Activated CD4-positive, alpha-beta memory T cell treated with anti-CD3 and anti-CD28 coated beads, Interleukin-2, amount 10 ng/mL, durations not matched to agents 7 days and 5 days (primary cell): ENCODE measurements at regions not wholly inside any gene's neighbourhood (a gene's known extent, or its start where the extent isn't known, plus 50 kb on each side); places are given as distances from the start of the nearest gene placed in this dataset.
"Not testable (repeated sequence)": the region's sequence is repeated elsewhere in the genome, so short reads cannot be mapped to it uniquely, and the experiment has no call there.

Source experiments
- CTCF ChIA-PET: fragments of 350-600 bp; sonication (Branson Sonifier 250); formaldehyde crosslinking; loops from one replicate; lab custom pipeline; 2021; ENCODE audit warnings: antibody characterized with exemption, inconsistent platforms; lab: Charles Lee
- POLR2A ChIA-PET: fragments of 350-600 bp; sonication (Branson Sonifier 250); formaldehyde crosslinking; loops from one replicate; lab custom pipeline; 2021; ENCODE audit warnings: antibody characterized with exemption; lab: Charles Lee
- DNase-seq: peaks from one replicate; pipeline ENCODE4 v3.0.0-alpha.2; 2020
- H3K27ac Mint-ChIP-seq: one replicate; pipeline ENCODE4 v1.8.0; 2021; ENCODE audit warnings: mild to moderate bottlenecking, mixed read lengths
- H3K27me3 Mint-ChIP-seq: one replicate; pipeline ENCODE4 v1.8.0; 2021; ENCODE audit warnings: mixed read lengths
- H3K36me3 Mint-ChIP-seq: one replicate; pipeline ENCODE4 v1.8.0; 2021; ENCODE audit warnings: low read depth, mixed read lengths
- H3K4me1 Mint-ChIP-seq: one replicate; pipeline ENCODE4 v1.8.0; 2021; ENCODE audit warnings: mixed read lengths
- H3K4me3 Mint-ChIP-seq: one replicate; pipeline ENCODE4 v1.8.0; 2021; ENCODE audit warnings: mild to moderate bottlenecking, mixed read lengths
- H3K9me3 Mint-ChIP-seq: one replicate; pipeline ENCODE4 v1.8.0; 2021; ENCODE audit warnings: mixed read lengths

DNA sequence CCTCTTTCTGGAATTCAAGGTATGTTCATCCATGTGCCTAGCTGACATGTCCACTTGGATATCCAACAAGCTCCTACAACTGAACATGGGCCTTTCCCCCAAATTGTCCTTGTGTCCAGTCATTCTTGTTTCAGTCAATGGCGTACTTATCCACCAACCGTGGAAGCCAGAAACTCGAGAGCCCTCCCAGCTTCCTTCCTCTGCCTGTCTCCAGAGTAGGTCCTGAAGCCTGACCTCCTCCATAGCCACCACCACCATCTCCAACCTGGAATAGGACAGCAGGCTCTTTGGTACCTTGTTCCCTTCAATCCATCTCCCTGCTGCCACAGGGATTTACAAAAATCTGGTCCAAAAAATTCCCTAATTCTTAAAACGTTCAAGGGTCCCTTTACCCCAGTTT, 305.1 kb downstream of the RPS24 start:
- Mint-ChIP-seq H3K4me1 (no peaks in the 10 kb centered on the region), H3K27ac (no peak overlapping the region), H3K9me3 (no peaks in the 10 kb centered on the region), H3K4me3 (no peak overlapping the region), H3K36me3 (no peaks in the 10 kb centered on the region), H3K27me3 (peaks cover 3% of the 10 kb centered on the region)
- POLR2A ChIA-PET, result no interaction called here
- DNase-seq, result no peak
- CTCF ChIA-PET, result no interaction called here

DNA sequence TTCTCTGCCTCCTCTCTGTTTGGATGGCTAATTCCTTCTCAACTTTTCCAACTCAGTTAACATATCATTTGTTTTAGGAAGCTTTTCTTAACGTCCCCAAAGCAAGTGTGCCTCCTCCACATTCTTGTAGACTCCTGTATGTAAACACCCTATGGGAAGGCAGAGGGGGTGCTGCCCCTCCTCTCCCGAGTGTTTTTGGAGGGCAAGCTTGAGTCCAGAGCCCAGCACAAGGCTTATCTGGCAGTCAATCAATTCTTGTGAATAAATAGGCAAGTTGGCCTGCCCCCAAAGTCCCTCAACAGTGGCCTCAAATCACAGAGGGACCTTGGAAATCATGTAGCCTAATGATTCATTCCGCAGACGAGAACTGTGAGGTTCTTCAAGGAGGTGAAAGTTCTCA, 305.6 kb downstream of the RPS24 start:
- H3K9me3 Mint-ChIP-seq, result no peaks in the 10 kb centered on the region
- ChIA-PET POLR2A (no interaction called here), CTCF (no interaction called here)
- no peaks in the 10 kb centered on the region for H3K4me1 Mint-ChIP-seq
- H3K27ac Mint-ChIP-seq, result no peak overlapping the region
- no peaks in the 10 kb centered on the region for H3K36me3 Mint-ChIP-seq
- H3K27me3 Mint-ChIP-seq, result peaks cover 3% of the 10 kb centered on the region
- DNase-seq, result no peak
- no peak overlapping the region for H3K4me3 Mint-ChIP-seq

DNA sequence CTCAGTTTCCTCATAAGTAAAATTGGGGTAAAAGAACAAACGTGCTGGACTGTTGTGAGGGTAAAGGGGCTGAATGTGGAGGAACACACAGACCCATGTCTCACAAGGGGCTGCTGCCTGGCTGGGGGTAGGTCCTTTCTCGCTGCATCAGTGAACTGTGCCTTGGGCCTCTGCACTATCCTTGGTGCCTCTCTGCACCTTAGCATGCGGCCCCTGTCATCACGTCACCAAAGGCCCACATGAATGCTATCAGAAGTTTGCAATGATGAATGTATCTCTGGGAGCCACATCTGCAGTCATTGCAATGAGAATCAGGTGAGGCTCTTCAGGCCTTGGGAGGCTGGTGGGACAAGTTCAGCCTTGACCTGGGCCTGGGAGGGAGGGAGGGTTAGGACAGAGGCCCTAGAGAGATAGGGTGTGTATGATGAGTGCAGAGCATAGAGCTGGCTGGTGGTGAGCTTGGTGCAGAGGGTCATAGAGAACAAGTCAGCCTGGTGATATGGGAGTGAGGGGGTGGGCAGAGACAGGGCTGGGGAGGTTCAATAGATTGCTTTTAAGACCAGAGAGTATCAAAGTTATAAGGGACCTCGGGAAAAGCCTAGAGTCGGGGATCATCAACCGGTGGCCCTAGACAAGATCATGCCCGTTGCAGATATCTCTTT, 308.4 kb downstream of the RPS24 start:
- no peaks in the 10 kb centered on the region for H3K36me3 Mint-ChIP-seq
- H3K9me3 Mint-ChIP-seq, result no peaks in the 10 kb centered on the region
- H3K4me3 Mint-ChIP-seq, result no peak overlapping the region
- CTCF ChIA-PET, result interaction anchor here (0.6 kb wide), 1 partner anchor 241 kb away, joined by 5 read pairs; no protein-coding TSS in a partner anchor
- peaks cover 8% of the 10 kb centered on the region for H3K27me3 Mint-ChIP-seq
- no peaks in the 10 kb centered on the region for H3K4me1 Mint-ChIP-seq
- H3K27ac Mint-ChIP-seq, result no peak overlapping the region
- DNase-seq, result peak; percentile 9
- POLR2A ChIA-PET, result no interaction called here

DNA sequence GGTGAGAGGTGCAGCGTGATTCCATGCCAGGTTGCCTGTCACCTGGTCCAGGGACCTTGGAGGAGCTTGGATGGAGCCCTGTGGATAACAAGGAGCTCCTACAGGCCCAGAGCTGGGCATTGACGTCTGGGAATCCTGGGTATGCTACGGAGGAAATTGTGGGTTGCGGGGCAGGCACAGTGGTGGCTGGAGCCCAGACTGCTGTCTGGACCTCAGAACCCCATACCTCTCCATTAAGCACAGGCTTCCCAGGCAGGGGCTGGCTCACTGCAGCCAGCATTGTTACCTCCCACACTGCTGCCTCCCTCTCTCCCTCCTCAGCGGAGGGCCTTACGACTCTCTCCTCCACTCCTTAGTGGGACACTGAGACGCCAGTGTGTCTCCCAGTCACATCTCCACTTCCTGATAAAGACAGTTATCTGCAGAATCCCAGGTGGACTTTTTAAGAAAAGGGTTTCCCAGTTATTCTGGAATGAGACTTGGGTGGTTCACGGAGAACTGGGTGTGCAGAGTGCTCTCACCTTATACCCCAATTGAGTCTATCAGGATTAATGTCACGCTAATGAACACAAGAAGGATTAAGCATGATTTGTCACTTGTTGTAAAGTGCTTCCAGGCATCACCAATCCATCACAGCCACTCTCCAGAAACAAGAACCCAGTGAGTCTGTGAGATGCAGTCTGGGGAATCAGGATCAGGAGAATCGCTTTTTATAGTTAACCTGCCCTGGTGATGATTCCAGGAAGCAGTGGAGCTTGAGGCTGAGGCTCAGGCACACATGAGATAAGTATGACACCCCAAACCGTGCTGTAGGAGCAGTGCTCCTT, 309.4 kb downstream of the RPS24 start:
- peak; percentile 9 for DNase-seq
- Mint-ChIP-seq H3K4me1 (no peaks in the 10 kb centered on the region), H3K36me3 (no peaks in the 10 kb centered on the region), H3K4me3 (no peak overlapping the region), H3K27me3 (peaks cover 8% of the 10 kb centered on the region), H3K27ac (no peak overlapping the region), H3K9me3 (no peaks in the 10 kb centered on the region)
- CTCF ChIA-PET, result no interaction called here
- POLR2A ChIA-PET, result no interaction called here

DNA sequence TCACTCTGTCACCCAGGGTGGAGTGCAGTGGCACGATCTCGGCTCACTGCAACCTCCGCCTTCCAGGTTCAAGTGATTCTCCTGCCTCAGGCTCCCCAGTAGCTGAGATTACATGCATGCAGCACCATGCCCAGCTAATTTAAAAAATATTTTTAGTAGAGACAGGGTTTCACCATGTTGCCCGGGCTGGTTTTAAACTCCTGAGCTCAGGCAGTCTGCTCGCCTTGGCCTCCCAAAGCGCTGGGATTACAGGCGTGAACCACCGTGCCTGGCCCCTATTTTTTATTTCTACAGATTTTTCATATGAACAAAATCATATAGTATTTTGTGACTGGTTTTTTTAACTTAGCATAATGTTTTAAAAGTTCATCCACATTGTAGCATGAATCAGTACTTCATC, 310.6 kb downstream of the RPS24 start:
- H3K9me3 Mint-ChIP-seq, DNase-seq, H3K4me3 Mint-ChIP-seq, POLR2A ChIA-PET, CTCF ChIA-PET, H3K4me1 Mint-ChIP-seq, H3K27ac Mint-ChIP-seq, H3K36me3 Mint-ChIP-seq, H3K27me3 Mint-ChIP-seq: not testable (repeated sequence)

DNA sequence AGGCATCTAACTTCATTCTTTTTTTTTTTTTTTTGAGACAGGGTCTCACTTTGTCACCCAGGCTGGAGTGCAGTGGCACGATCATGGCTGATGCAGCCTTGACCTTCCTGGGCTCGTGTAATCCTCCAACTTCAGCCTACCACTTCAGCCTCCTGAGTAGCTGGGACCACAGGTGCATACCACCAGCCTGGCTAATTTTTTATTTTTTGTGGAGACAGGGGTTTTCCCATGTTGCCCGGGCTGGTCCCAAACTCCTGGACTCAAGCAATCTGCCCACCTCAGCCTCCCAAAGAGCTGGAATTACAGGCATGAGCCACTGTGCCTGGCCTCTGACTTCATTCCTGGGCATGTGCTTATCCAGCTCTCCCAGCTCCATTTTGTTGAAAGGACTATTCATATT, 311.9 kb downstream of the RPS24 start:
- H3K9me3 Mint-ChIP-seq, H3K4me1 Mint-ChIP-seq, H3K27ac Mint-ChIP-seq, H3K4me3 Mint-ChIP-seq, CTCF ChIA-PET, H3K36me3 Mint-ChIP-seq, POLR2A ChIA-PET, H3K27me3 Mint-ChIP-seq: not testable (repeated sequence)
- DNase-seq, result peak; percentile 1

DNA sequence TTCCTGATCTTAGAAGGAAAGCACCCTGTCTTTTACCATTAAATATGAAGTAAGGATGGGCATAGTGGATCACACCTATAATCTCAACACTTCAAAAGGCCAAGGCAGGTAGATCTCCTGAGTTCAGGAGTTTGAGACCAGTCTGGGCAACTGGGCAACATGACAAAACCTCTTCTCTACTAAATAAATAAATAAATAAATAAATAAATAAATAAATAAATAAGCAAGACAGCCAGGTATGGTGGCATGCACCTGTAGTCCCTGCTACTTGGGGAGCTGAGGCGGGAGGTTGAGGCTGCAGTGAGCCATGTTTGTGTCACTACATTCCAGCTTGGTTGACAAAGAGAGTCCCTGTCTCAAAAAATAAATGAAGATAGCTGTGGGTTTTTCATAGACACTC, 313.1 kb downstream of the RPS24 start:
- H3K4me1 Mint-ChIP-seq, result no peaks in the 10 kb centered on the region
- no peak overlapping the region for H3K4me3 Mint-ChIP-seq
- H3K27me3 Mint-ChIP-seq, result peaks cover 9% of the 10 kb centered on the region
- ChIA-PET CTCF (no interaction called here), POLR2A (no interaction called here)
- no peaks in the 10 kb centered on the region for H3K9me3 Mint-ChIP-seq
- H3K36me3 Mint-ChIP-seq, result no peaks in the 10 kb centered on the region
- DNase-seq, result no peak
- no peak overlapping the region for H3K27ac Mint-ChIP-seq

DNA sequence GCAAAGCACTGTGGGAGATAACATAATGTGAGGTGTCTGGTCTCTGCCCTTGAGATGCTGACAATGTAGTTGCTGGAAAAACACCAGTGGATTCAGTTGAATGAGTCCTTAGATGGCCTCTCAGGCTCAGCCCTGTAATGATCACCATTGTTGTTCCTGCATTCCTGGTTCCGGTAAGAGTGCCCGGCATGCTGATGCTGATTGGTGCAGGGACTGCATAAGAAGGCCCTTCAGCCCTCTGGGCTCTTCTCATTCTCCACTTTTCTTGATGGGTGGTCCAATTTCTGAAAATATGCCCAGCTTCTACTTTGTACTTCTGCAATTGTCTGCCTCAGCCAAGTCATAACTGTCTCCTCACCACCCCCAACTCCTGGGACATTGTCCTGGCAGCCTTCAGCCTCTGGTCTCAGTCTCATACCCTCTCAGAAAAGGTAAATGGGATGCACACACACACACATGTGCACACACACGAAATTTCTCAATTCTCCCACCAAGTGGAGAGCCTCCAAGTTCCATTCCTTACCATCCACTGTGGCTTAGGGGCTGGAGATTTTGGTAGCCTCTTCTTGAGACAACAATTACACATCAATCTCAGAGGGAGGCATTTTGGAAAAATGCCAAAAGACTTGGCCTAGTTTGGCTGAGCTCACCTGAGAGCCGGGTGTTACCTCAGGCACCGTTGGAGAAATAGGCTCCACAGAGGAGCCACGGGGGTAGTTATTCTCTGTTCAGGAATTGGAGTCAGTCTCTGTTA, 314.9 kb downstream of the RPS24 start:
- DNase-seq, result no peak
- POLR2A ChIA-PET, result no interaction called here
- Mint-ChIP-seq H3K4me3 (no peak overlapping the region), H3K27ac (no peak overlapping the region), H3K4me1 (no peaks in the 10 kb centered on the region), H3K27me3 (peaks cover 9% of the 10 kb centered on the region), H3K36me3 (no peaks in the 10 kb centered on the region), H3K9me3 (no peaks in the 10 kb centered on the region)
- CTCF ChIA-PET, result no interaction called here

DNA sequence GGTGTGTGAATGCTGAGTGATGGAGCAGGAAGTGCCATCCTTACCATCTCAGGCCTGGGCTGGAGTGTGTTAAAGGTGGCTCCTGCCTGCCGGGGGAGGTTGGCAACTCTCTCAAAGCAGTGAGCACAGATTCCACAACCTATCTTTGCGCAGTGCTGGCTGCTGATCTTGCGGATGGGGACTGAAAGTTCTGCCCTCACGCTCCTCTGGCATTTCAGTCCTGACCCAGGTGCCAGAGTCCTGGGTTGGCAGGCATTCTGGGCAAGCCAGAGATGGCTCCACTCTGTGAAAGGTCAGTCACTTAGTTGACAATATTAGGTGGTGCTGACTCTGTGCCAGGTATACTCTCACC, 315.5 kb downstream of the RPS24 start:
- no peaks in the 10 kb centered on the region for H3K9me3 Mint-ChIP-seq
- no peak overlapping the region for H3K27ac Mint-ChIP-seq
- no peak overlapping the region for H3K4me3 Mint-ChIP-seq
- no peaks in the 10 kb centered on the region for H3K4me1 Mint-ChIP-seq
- H3K27me3 Mint-ChIP-seq, result peaks cover 9% of the 10 kb centered on the region
- POLR2A ChIA-PET, result no interaction called here
- DNase-seq, result no peak
- CTCF ChIA-PET, result no interaction called here
- no peaks in the 10 kb centered on the region for H3K36me3 Mint-ChIP-seq

DNA sequence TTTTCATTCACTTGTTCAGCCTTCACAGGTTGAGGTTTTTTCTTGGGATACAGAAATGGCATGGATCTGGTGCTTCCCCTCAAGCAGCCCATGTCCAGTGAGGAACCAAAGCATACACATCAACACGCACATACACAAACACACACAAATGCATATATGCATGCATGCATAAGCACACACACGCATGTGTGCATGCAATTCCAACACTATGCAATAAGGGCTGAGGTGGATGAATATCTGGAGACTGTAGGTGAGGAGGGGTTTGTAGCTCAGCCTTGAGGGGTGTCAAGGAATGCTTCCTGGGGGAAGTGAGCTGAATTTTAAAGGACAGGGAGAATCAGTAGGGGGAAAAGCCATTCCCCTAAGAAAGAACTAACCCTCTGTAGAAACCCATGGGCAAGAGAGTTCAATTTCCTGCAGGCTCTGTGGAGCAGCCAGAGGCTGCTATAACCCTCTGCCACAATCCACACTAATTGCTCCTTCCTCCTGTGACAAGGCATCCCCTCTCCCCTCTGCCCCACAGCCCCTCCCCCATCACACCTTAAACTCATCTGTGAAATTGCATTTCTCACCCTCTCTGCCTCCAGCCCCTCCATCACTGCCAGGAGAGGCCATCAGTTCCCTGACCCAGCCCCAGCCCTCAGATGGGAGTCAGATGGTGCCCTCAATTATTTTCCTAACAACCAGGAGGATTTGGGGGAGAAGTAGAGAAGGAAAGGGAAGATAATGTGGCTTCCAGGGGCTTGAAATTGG, 316.4 kb downstream of the RPS24 start:
- no peaks in the 10 kb centered on the region for H3K4me1 Mint-ChIP-seq
- H3K27me3 Mint-ChIP-seq, result peaks cover 9% of the 10 kb centered on the region
- POLR2A ChIA-PET, result no interaction called here
- H3K36me3 Mint-ChIP-seq, result no peaks in the 10 kb centered on the region
- no peaks in the 10 kb centered on the region for H3K9me3 Mint-ChIP-seq
- no peak overlapping the region for H3K4me3 Mint-ChIP-seq
- CTCF ChIA-PET, result no interaction called here
- DNase-seq, result no peak
- H3K27ac Mint-ChIP-seq, result no peak overlapping the region

DNA sequence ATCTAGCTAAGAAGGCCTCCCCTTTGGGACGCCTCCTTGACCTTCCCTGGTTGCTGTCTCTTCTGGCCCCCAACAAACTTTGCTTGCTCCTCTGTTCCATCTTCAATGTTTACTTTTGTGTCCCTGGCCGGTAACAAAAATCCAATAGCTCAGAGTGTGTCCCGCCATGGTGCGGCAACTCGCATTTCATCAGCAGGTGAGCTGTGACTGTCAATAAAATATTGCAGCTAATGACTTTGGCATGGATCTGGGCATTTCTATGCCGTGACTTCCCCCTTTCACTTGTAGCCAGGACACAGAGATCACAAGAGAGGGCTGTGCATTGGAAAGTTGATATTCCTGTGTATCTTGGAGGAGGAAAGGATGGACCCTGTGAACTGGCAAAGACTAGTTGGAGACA, 317.6 kb downstream of the RPS24 start:
- Mint-ChIP-seq H3K4me3 (no peak overlapping the region), H3K27ac (no peak overlapping the region), H3K36me3 (no peaks in the 10 kb centered on the region), H3K27me3 (peaks cover 7% of the 10 kb centered on the region), H3K4me1 (no peaks in the 10 kb centered on the region), H3K9me3 (no peaks in the 10 kb centered on the region)
- DNase-seq, result no peak
- ChIA-PET CTCF (no interaction called here), POLR2A (no interaction called here)

DNA sequence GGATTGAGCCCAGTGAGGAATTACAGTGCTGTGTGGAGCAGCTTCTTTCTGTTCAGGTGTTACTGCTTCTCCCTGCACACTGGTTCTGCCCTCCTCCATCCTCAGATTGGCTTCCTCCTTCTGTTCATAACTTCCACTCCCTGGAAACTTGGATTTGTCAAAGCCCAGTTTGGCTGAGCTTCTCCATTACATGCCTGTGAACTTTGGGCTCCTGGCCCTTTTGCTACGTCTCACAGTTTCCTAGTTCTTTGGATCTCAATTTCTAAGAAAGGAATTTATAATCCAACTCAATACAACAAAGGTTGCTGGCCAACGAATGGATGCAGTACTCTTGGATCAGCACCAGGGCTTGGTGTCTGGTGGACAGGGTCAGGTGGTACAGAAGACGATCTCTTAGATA, 318.1 kb downstream of the RPS24 start:
- Mint-ChIP-seq H3K9me3 (no peaks in the 10 kb centered on the region), H3K36me3 (no peaks in the 10 kb centered on the region), H3K4me1 (no peaks in the 10 kb centered on the region), H3K27me3 (peaks cover 5% of the 10 kb centered on the region), H3K4me3 (no peak overlapping the region), H3K27ac (no peak overlapping the region)
- CTCF ChIA-PET, result no interaction called here
- no peak for DNase-seq
- POLR2A ChIA-PET, result no interaction called here

DNA sequence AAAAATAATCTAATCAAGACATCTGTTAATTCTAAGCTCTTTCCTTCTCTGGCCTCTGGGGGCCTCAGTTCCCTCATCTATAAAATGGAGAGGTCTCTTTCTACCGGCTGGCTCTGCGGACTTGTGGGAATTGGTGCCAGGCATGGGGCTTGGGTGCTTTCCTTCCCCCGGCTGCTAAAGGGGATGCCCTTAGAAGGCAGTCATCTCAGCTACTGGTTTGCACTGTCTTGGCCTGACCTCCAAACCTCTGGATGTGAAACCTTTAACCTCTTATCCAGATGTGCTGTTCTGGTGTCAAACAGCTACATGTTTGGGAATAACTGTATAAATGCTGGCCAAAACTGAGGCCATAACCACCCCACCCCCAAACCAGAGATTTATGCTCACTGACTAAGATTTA, 320.0 kb downstream of the RPS24 start:
- no peak for DNase-seq
- H3K27me3 Mint-ChIP-seq, result peaks cover 5% of the 10 kb centered on the region
- no peaks in the 10 kb centered on the region for H3K4me1 Mint-ChIP-seq
- no peak overlapping the region for H3K4me3 Mint-ChIP-seq
- no peaks in the 10 kb centered on the region for H3K9me3 Mint-ChIP-seq
- H3K36me3 Mint-ChIP-seq, result no peaks in the 10 kb centered on the region
- CTCF ChIA-PET, result no interaction called here
- POLR2A ChIA-PET, result no interaction called here
- no peak overlapping the region for H3K27ac Mint-ChIP-seq
